GM19023 (cell line): ENCODE measurements at regions not wholly inside any gene's neighbourhood (a gene's known extent, or its start where the extent isn't known, plus 50 kb on each side); places are given as distances from the start of the nearest gene placed in this dataset.

Experiments used
- ATAC-seq: cut with Tn5 transposase; IDR thresholded peaks from one replicate; pipeline ENCODE4 v1.9.1; 2021; ENCODE audit warnings: mild to moderate bottlenecking, moderate library complexity; ENCODE audit not compliant: unreplicated experiment

GRCh38 chr15:39456159-39456558 lies 124.7 kb upstream of the THBS1 start:
- no peak for ATAC-seq

DNA sequence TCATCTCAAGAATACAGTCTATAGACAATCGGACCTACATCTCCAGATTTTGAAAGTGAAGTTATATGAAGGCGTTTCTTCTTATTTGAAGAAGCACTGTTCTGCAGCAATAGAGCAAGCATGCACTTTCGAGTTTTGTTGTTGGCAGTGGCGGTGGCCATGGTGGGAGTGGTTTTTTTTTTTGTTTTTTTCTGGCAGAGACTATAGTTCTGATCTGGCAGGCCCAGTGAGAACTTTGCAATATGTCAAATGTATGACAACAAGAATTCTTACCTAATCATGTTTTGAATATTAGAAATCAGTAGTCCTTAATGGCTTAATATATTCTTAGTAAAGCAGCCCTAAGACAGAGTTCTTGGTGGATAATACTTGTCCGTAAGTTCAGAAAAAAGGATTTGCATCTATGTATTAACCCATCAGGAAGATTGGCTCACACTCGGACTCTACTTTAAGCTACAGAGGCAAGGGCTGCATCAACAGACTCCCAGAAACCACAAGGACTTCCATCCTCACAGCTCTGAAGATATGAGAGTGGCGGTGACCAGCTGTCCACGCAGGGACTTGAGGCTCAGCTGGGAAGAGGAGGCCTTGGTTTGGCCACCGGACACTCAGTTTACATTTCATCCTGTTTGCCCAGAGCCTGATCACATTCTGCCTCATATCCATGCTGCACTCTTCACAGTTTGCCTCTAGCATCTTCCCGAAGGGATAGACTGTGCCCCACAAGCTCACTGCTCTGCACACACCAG lies 124.1 kb upstream of the THBS1 start:
- ATAC-seq, result no peak

DNA sequence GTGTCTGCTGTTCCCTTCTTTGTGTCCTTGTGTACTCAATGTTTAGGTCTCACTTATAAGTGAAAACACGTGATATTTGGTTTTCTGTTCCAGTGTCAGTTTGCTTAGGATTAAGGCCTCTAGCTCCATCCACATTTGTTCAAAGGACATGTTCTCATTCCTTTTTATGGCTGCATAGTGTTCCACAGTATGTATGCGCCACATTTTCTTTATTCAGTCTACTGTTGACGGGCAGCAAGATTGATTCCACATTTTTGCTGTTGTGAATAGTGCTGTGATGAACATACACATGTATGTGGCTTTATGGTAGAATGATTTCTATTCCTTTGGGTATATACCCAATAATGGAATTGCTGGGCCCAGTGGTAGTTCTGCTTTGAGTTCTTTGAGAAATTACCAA lies 122.7 kb upstream of the THBS1 start:
- ATAC-seq, result no peak

GRCh38 chr15:39459548-39459947 lies 121.3 kb upstream of the THBS1 start:
- ATAC-seq, result no peak

GRCh38 chr15:39460748-39461147 lies 120.1 kb upstream of the THBS1 start:
- ATAC-seq, result no peak

- no peak for ATAC-seq
These were observed 119.2 kb upstream of the THBS1 start for GRCh38 chr15:39461536-39462130.

DNA sequence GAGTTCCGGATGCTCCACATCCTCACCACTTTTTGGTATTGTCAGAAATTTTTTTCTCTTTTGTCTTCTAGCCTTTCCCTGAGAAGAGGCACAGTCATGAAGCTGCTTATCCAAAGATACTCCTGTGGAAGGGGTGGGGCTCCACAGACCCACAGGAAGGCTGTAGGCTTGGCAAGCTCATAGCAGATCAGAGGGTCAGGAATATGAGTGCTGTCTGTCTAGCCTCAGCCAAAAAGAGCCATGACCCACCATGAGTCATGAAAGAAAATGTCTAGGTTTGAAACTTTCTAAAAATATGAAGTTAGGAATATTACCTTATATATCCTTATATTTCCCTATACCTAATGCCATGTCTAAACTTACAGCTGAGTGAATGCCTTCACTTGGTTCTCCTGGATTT lies 118.2 kb upstream of the THBS1 start:
- ATAC-seq, result no peak

DNA sequence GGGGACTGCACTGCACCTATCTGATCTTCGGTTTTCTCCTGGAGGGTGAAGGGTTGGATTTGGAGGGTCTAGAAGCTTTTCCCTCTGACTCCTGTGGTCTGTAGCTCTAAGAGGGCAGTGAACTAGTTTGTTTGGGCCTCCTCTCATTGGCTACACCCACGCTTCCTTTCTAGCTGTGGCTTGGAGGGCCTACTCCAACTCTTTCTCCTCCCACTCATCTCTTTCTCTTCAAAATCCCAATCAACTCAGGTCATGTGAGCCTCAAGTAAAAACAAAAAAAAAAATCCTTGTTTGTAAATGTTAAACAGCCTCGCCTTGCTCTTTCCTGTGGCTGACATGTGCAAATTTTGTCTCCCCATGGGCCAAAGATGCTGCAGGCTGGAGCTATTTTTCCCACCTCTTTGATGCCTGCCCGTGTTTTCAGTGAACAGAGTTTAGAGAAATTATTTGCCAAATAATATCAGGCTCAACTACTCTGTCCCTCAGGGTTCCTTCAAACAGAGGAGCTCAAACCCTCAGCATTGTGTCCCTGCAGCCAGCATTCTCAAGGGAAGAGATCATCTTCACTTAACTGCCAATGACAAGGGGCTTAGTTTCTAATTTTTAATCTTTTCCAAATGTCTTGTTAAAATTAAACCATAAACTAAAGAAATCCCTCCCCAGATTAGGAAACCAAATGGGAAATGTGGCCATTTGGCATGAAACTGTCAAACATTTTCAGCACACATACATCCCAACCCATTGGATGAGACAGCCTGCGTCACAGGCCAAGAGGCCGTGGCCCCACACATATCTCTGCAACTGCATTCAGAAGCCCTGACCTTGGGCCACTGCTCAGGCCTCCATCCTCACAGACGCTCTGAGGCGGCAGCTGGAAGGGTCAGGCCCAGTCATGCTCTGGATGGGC lies 114.8 kb upstream of the THBS1 start:
- ATAC-seq, result no peak

DNA sequence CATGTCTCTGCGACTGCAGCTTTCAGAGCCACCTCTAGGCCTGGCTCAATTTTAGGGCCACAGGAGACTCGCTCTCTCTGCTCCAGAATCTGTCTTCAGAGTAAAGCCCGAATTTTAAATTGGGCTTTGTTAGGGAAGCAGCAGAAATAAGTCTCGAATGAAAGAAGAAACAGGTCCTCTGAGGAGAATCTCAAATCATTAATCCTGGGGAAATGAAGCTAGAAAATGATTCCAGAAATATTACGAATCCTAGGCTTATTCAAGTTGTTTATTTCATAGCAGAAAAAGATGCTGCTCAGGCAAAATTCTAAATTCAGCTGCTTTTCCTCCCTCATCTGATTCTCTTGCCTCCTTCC lies 114.2 kb upstream of the THBS1 start:
- no peak for ATAC-seq

GRCh38 chr15:39468331-39468730 lies 112.5 kb upstream of the THBS1 start:
- no peak for ATAC-seq

DNA sequence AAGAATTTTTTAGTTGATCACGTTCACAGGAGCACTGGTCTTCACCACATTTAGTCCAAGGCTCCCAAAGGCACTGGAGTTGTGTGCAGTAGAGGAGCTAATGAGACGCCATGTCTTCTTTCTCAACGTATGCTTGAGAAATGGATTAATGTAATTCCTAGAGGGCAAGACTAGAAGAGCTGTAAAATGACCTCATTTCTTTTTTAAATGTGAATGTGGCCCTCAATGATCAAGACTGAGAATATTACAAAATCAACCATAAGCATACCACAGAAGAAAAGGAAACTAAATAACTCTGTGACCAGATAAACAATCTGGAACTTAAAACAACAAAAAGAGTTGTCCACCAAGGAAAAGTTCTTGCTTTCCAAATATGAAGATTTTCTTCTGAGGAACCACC lies 112.1 kb upstream of the THBS1 start:
- no peak for ATAC-seq

DNA sequence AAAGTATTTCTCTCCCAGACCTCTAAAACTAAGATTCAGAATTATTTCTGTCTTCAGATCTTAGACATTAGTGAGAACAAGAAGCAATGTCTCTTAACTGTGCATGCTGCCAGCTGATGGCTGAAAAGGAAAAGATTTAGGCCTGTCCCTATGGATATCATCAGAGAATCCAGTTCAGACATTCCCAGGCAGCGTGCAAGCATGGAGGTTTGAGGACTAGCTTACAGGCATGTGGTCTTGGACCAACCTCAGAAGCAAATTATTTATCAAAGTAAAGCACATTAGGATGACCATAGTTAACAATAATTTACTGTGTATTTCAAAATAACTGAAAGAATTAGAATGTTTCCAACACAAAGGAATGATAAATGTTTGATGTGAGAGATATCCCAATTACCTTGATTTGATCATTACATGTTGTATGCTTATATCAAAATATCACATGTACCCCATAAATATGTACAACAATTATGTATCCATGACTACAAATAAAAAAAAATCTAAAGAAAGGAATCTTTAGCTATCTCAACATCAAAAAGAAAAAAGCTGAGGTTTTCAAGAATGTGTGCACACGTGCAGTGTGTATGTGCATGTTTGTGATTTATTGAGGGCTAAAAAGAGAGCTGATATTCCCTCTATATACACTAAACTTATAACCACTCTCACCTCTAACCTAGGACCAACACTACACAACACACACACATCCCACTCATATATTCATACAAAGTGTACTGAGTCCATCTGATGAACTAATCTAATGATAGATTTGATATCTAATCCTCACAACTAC lies 108.9 kb upstream of the THBS1 start:
- no peak for ATAC-seq

- no peak for ATAC-seq
These were observed 108.1 kb upstream of the THBS1 start for GRCh38 chr15:39472621-39473297.

- no peak for ATAC-seq
These were observed 107.5 kb upstream of the THBS1 start for GRCh38 chr15:39473298-39473947.

DNA sequence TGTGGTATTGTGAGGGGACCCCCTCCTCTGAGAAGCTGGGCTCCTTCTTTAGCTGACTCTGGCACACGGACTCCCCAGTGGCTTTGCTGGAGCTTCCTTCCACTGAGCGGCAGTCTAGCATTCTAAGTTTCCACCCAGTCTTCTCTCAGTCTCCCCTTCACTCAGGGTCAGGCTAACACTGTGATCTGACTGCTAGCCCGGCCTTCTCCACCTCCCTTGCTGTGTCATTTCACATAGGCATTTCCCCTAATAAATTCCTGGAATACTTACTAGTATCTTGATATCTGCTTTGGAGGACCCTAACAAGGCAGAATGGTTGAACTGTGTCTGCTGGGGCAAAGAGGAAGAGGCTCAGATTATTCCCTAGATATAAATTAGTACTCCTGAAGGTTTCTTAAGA lies 106.2 kb upstream of the THBS1 start:
- ATAC-seq, result no peak

- no peak for ATAC-seq
These were observed 101.9 kb upstream of the THBS1 start for GRCh38 chr15:39478996-39479395.

GRCh38 chr15:39479911-39480310 lies 101.0 kb upstream of the THBS1 start:
- ATAC-seq, result no peak

GRCh38 chr15:39482459-39482858 lies 98.4 kb upstream of the THBS1 start:
- ATAC-seq, result no peak

GRCh38 chr15:39486621-39487457 lies 94.0 kb upstream of the THBS1 start:
- ATAC-seq, result no peak
